Activated gamma-delta T cell treated with anti-CD3 and anti-CD28 coated beads, Interleukin-2, amount 50 U/mL, for 16 hours (primary cell): ENCODE measurements at regions not wholly inside any gene's neighbourhood (a gene's known extent, or its start where the extent isn't known, plus 50 kb on each side); places are given as distances from the start of the nearest gene placed in this dataset.

ENCODE experiments used
- DNase-seq: peaks from one replicate; pipeline ENCODE4 v3.0.0-alpha.2; 2020; ENCODE audit warnings: low read depth

GRCh38 chr15:96261575-96262034 lies 68.9 kb upstream of the NR2F2 start:
- no peak for DNase-seq

GRCh38 chr15:96262097-96262496 lies 68.4 kb upstream of the NR2F2 start:
- DNase-seq, result no peak

GRCh38 chr15:96262549-96263489 lies 67.7 kb upstream of the NR2F2 start:
- no peak for DNase-seq

DNA sequence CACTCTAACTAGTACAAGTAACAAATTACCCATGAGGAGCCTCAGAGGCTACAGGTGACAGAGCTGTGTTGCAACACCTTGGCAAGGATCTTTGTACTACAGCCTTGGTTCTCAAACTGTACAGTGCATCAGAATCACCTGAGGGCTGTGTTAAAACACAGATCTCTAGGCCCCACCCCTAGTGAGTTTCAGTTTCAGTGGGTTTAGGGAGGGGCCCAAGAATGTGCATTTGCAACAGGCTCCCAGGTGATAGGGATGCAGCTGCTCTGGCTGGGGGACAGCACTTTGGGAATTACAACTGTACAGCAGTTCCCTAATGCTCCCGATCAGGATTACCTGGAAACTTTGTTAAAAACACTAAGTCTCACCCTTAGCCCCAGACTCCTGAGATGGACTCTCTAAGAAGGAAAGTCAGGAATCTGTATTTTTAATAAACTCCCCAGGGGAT lies 66.1 kb upstream of the NR2F2 start:
- DNase-seq, result no peak

DNA sequence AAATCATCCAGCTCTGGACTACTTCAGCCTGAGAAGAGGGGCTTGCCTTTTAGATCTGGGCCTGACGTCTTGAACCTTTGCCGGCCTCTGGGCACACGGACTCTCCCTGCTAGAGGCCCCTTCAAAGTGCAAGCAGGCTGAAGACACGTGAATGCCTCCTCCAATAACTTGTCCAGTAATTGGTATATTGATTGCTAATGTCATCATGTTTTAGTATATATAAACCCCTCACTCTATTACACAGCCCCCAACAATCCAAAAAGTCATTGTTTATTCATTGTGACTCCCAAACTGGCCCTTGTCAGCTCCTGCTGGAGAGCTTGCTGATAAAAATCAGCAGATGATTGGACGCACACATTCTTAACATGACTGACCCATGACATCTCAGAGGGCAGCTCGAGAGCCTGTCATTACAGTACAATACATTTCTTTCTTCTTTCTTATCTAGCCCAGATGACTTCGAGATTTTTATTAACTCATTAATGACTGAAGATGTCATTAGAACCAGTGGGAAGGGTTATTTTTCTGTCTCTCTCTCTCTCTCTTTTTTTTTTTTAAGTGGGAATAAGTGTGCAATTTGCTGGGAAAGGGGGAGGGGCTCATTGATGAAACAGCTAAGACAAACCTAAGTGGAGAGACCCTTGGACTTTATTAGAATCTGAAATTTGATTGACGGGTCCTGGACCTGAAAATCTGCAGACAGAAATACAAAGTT lies 65.5 kb upstream of the NR2F2 start:
- no peak for DNase-seq

DNA sequence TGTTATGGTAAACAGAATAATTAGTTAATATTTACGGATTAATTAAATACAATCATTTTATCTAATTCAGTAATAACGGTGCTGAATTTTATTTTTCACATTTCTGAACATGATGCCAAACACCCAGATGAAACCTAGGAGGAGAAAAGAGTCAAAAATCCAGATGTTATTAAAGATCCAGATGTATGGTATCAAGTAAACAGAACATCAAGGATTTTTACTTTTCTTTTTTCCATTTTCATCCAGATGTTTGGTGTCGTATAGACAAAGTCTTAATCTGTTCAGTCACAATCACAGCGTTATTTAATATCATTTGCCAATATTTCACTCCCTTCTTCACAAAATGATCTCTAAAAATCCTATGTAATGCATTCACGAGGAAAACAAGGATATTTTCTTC lies 64.0 kb upstream of the NR2F2 start:
- DNase-seq, result no peak

DNA sequence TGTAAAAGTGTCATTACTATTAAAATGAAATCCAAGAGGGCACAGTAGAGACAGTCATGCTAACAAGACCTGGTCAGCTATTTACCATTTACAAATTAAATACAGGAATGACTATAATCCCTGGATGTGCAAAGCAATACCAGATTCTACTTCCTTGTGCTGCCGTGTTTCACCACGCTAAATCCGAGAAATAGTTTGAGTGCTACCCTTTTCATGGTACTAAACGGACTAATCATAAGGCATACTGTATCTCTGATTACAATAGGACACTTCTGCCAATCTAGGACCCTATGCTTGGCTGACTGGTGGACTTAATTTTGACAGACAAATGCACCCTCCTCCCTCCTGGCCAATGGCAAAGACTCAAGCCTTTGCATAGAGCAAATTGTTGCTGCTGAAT lies 63.0 kb upstream of the NR2F2 start:
- no peak for DNase-seq

DNA sequence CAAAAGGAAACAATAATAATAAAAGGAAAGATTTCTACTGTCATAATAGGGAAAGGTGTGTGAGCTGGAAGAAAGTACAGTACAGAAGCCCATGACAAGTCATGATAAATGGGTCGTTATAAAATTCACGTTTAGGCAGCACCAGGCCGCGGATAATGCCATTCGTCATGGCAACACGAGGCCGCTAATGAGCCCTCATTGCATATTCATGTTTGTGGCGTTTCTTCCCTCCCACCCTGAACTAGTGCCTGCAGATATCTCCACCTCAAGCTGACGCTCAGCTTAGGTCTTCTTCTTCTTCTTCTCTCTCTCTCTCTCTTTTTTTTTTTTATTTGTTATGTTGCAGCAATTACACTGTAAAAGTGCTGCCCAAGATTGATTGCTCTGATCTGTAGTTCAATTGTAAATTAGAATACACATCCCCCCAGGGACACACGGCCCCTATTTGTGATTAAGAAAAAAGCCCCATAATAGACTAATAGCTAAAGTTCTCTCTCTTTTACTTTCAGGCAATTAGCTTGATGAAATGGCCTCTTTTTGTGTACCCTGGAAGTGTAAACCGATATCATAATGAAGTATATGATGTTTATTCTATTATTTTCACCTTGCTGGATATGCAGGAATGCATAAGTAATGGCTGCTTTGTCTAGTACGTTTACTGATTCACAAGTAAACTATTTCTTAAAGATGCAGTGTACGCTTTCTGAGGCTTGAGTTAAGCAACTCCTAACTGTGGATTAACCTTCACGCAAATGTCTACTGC lies 61.9 kb upstream of the NR2F2 start:
- DNase-seq, result no peak

GRCh38 chr15:96270581-96271172 lies 59.8 kb upstream of the NR2F2 start:
- DNase-seq, result no peak

DNA sequence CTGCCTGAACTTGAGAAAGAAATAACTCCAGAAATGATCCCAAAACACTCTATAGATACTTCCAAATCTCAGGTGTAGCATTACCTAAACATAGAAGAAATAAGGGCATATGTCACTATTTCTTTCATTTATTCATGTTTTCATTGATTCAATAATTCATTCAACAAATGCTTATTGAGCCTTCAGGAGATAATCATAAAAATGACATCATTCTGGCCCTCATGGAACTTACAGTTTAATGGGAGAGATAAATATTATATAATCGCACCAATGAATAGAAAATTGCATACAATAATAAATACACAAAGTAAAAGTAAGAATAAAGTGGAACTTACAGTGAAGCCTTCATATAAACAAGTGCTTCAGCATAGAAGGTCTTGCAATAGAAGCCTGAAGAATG lies 58.1 kb upstream of the NR2F2 start:
- DNase-seq, result no peak

DNA sequence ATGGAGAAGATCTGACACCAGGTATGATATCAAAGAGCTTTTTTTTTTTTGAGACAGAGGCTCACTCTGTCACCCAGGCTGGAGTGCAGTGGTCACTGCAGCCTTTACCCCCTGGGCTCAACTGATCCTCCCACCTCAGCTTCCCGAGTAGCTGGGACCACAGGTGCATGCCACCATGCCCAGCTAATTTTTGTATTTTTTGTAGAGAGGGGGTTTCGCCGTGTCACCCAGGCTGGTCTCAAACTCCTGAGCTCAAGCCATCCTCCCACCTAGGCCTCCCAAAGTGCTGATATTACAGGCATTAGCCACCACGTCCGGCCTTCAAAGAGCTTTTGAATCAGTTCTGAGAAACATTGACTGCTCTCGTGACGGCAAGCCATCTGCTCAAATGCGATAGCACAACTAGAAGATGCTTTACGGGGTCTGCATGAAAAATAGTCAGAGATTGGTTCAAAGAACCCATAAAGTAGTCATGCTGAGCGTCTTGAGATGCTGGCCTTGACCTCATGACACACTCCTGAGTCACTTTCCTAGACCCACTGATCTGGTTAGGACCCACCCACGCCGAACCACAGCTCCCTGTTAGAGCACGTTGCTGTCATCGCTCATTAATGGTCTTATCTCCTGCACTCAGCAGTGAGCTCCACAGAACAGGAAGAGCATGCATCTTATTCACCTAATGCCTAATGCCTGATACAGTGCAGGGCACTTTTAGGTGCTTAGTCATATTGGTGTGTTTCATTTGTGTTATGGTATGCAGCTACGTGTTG lies 57.0 kb upstream of the NR2F2 start:
- no peak for DNase-seq

DNA sequence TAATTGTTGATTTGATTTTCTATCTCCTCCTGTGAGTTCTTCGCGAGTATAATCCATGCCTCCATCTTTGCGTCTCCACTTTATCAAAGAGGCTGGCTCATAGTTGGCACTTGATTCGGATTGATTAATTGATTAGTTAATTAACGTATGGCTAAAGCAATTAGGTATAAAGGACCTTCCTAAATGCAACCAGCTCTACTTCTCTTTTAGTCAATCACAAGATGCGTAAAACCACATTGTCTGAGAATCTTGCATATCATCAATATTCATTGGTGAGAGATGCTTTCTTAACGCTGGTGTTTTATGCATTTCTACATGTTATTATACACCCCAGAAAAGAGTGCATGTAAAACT lies 56.4 kb upstream of the NR2F2 start:
- DNase-seq, result no peak

DNA sequence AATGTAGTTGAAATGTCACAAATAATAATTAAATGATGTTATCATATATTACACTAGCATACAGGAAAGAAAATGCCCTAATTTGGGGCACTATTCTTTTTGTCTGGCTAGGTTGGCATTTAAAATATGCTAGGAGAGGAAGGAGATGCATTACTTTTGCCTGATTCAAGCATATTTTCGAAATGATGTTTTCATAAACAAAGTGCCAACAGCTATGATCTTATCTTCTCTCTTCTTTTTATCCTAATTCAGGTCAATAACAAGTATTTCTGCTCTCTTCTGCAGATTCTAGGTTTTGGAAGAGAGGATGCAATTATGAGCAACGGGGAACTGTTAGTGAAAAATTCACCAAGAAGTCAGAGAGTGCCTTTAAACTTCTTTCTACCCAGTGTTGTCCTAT lies 55.8 kb upstream of the NR2F2 start:
- DNase-seq, result no peak

DNA sequence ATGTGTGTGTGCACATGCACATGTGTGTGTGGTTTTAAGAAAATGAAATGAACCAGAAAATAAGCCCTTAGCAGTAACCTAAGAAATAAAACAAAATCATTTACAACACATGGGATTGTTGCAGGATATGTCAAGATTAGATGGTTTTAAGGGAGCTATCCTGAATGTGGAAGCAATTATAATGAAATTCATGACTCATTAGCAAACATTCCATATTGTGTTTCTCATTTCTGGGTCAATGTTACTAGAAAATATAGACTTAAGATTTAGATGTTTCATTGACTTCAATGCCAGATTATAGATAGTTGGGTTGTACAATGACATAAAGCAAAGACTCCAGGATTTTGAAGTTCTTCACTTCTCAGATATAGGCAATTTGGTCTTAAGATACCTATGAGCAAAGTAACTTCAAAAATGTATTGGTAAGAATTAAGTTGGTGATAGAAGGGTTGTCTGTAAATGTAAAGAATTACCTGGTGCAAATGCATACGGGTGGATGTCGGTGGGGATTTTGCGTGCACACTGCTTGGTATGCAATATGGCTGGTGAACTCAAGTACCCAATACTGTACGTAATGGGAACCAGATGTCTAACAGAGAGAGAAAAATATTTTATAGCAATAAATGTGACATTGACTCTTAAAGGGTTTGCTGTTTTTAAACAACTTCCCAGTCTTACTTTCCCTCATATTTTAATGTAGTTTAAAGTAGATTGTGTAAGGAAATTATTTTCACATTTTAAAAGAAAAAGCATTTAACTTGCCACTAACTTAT lies 53.9 kb upstream of the NR2F2 start:
- no peak for DNase-seq
